Left ventricle myocardium inferior (tissue), 1 donor: ENCODE measurements at regions not wholly inside any gene's neighbourhood (a gene's known extent, or its start where the extent isn't known, plus 50 kb on each side); places are given as distances from the start of the nearest gene placed in this dataset.

Experiments used
- DNase-seq: peaks from one replicate; pipeline ENCODE4 v3.0.0-alpha.2; 2020
- H3K27ac ChIP-seq: fragments of 200-600 bp; replicated peaks from 2 replicates; pipeline ENCODE4 v1.8.0; 2021
- H3K27me3 ChIP-seq: fragments of 200-600 bp; 2 replicates; pipeline ENCODE4 v1.8.0; 2021; ENCODE audit warnings: low read depth
- H3K36me3 ChIP-seq: fragments of 200-600 bp; 2 replicates; pipeline ENCODE4 v1.8.0; 2021
- H3K4me1 ChIP-seq: fragments of 200-600 bp; 2 replicates; pipeline ENCODE4 v1.8.0; 2021
- H3K4me3 ChIP-seq: fragments of 200-600 bp; 2 replicates; pipeline ENCODE4 v1.8.0; 2021; ENCODE audit warnings: mild to moderate bottlenecking, moderate library complexity
- H3K9me3 ChIP-seq: fragments of 200-600 bp; replicated peaks from 2 replicates; pipeline ENCODE4 v1.8.0; 2021
- CTCF ChIP-seq: fragments of 200-600 bp; IDR thresholded peaks from 2 replicates; pipeline ENCODE4 v1.8.0; 2021; ENCODE audit warnings: antibody characterized with exemption, mild to moderate bottlenecking, borderline replicate concordance
- intact Hi-C: fragments of 100-400 bp; cut with micrococcal nuclease; formaldehyde crosslinking; loops from one replicate; pipeline ENCODE4 v1.11.0; 2022
- donor health status: DM: no; HTN: yes; CAD: no; lungs with severe emphysema.

GRCh38 chr9:13467157-13467556 is 187.7 kb upstream of the MPDZ start:
- no peaks in the 10 kb centered on the region for H3K4me1 ChIP-seq
- H3K9me3 ChIP-seq = no peaks in the 10 kb centered on the region
- no peak overlapping the region for H3K4me3 ChIP-seq
- H3K27ac ChIP-seq = no peak overlapping the region
- no peaks in the 10 kb centered on the region for H3K36me3 ChIP-seq
- DNase-seq = no peak
- no peaks in the 10 kb centered on the region for H3K27me3 ChIP-seq
- TF ChIP-seq CTCF = no peak
- intact Hi-C loops = no loop called here

- intact Hi-C loops = no loop called here
- H3K36me3 ChIP-seq = no peaks in the 10 kb centered on the region
- TF ChIP-seq CTCF = no peak
- no peaks in the 10 kb centered on the region for H3K27me3 ChIP-seq
- H3K9me3 ChIP-seq = no peaks in the 10 kb centered on the region
- H3K4me1 ChIP-seq = peaks cover 8% of the 10 kb centered on the region
- no peak for DNase-seq
- H3K27ac ChIP-seq = no peak overlapping the region
- no peak overlapping the region for H3K4me3 ChIP-seq
Observed at GRCh38 chr9:13461414-13461991, 182.0 kb upstream of the MPDZ start.

DNA sequence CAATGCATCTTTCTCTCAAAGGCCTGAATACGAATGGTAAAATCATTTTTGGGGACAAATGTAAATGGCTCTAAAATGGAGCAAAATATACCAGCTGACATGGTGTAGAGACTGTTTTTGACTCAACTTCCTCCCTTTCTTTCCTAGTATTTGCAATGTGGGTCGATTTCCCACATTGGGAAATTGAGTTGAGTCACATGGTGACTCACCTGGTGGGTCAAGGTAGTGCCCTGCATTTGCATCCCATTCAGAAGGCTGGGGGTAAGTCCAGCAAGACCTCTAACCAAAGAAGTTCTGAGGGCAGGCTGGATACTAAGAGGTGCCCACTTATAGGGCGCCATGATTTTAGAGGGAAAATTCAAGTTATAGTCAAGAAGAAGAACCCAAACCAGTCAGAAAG is 179.6 kb upstream of the MPDZ start:
- Histone ChIP-seq H3K27me3 (no peaks in the 10 kb centered on the region), H3K27ac (no peak overlapping the region), H3K36me3 (no peaks in the 10 kb centered on the region), H3K4me1 (peaks cover 8% of the 10 kb centered on the region), H3K4me3 (no peak overlapping the region), H3K9me3 (no peaks in the 10 kb centered on the region)
- no peak for DNase-seq
- no peak for TF ChIP-seq CTCF
- intact Hi-C loops = no loop called here

GRCh38 chr9:13457795-13458194 is 178.3 kb upstream of the MPDZ start:
- Histone ChIP-seq H3K27ac (no peak overlapping the region), H3K27me3 (no peaks in the 10 kb centered on the region), H3K36me3 (no peaks in the 10 kb centered on the region), H3K4me3 (no peak overlapping the region), H3K4me1 (peaks cover 8% of the 10 kb centered on the region), H3K9me3 (no peaks in the 10 kb centered on the region)
- no peak for DNase-seq
- intact Hi-C loops = no loop called here
- TF ChIP-seq CTCF = no peak

- H3K36me3 ChIP-seq = no peaks in the 10 kb centered on the region
- no peaks in the 10 kb centered on the region for H3K27me3 ChIP-seq
- no peak overlapping the region for H3K27ac ChIP-seq
- DNase-seq = no peak
- intact Hi-C loops = no loop called here
- TF ChIP-seq CTCF = no peak
- no peaks in the 10 kb centered on the region for H3K9me3 ChIP-seq
- no peak overlapping the region for H3K4me3 ChIP-seq
- H3K4me1 ChIP-seq = peaks cover 48% of the 10 kb centered on the region
Observed at GRCh38 chr9:13450723-13451122, 171.2 kb upstream of the MPDZ start.
